GM12864 (cell line): ENCODE measurements at regions not wholly inside any gene's neighbourhood (a gene's known extent, or its start where the extent isn't known, plus 50 kb on each side); places are given as distances from the start of the nearest gene placed in this dataset.
"Not testable (repeated sequence)": the region's sequence is repeated elsewhere in the genome, so short reads cannot be mapped to it uniquely, and the experiment has no call there.

ENCODE experiments used
- DNase-seq: peaks from one replicate; pipeline ENCODE4 v3.0.0-alpha.2; 2011; ENCODE audit warnings: low read depth
- H3K4me3 ChIP-seq: 2 replicates; pipeline ENCODE4 v1.5.1; 2011; ENCODE audit warnings: mild to moderate bottlenecking, low read depth, low read length, control low read depth
- TF ChIP-seq, protein P1 (sequence below): IDR thresholded peaks from 2 replicates; pipeline ENCODE4 v1.5.1; 2011; ENCODE audit warnings: low read depth, mild to moderate bottlenecking, moderate library complexity, low read length, control low read depth, inconsistent platforms; ENCODE audit errors: missing control alignments

DNA sequence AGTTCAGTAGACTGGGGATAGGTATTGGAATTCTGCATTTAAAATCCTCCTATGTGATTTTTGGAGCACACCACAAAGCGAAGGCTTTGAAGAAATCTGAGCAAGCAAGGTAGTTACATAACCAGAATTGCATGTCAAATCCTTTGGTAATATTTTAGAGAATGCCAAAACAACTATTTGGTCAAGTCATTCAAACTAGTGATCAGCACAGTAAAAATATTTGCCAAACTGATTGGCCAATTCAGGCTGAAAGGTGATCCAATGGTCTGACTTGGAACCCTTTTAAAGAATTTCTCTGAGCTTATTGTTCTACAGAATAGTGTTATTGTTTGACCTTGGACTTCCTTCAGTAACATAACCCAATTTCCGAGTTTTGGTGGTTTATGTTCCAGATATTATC lies 214.2 kb upstream of the ETAA1 start:
- no peak overlapping the region for H3K4me3 ChIP-seq
- TF ChIP-seq, protein P1, sequence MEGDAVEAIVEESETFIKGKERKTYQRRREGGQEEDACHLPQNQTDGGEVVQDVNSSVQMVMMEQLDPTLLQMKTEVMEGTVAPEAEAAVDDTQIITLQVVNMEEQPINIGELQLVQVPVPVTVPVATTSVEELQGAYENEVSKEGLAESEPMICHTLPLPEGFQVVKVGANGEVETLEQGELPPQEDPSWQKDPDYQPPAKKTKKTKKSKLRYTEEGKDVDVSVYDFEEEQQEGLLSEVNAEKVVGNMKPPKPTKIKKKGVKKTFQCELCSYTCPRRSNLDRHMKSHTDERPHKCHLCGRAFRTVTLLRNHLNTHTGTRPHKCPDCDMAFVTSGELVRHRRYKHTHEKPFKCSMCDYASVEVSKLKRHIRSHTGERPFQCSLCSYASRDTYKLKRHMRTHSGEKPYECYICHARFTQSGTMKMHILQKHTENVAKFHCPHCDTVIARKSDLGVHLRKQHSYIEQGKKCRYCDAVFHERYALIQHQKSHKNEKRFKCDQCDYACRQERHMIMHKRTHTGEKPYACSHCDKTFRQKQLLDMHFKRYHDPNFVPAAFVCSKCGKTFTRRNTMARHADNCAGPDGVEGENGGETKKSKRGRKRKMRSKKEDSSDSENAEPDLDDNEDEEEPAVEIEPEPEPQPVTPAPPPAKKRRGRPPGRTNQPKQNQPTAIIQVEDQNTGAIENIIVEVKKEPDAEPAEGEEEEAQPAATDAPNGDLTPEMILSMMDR = no peak
- no peak for DNase-seq

DNA sequence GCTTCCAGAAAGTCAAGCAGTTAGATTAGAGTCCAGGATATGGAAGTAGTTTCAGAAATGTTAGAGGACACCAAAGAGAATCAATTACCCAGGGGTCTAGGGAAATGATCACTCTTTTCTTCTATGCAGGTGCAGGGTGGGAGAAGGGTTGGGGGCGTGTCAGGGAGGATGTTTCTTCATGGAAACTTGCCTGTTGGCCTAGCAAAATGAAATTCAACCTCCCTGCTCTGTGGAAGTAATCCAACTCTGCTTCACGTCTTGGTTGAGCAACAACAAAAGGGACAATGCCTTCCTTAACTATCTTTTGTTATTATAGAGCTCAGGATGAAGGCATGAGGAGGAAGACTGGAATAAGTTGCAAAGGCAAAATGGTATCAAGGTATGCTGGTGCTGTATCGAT lies 210.8 kb upstream of the ETAA1 start:
- no peak overlapping the region for H3K4me3 ChIP-seq
- TF ChIP-seq, protein P1 = no peak
- no peak for DNase-seq

DNA sequence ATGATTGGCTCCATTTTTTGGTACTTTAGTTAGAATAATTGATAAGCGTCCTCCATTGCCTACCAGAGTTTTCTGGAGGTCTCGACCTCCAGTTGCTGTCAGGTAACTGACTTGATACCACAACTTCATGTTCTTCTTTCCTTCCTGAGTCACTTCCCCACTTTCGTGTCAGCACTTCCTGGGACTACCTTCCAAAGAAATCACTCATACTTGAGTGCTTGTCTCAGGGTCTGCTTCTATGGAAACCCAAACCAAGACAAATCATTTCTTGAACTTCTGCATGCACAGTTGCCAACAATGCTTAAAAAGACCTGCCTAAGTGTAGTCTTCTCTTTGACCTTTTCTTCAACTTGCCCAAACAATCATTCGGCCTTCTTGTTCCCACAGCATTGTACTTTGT lies 210.3 kb upstream of the ETAA1 start:
- H3K4me3 ChIP-seq = no peak overlapping the region
- TF ChIP-seq, protein P1 = no peak

DNA sequence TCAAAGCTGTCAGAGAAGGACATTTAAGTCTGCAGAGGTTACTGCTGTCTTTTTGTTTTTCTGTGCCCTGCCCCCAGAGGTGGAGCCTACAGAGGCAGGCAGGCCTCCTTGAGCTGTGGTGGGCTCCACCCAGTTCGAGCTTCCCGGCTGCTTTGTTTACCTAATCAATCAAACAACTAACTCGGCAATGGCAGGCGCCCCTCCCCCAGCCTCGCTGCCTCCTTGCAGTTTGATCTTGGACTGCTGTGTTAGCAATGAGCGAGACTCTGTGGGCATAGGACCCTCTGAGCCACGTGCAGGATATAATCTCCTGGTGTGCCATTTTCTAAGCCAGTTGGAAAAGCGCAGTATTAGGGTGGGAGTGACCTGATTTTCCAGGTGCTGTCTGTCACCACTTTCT lies 201.8 kb upstream of the ETAA1 start:
- DNase-seq, H3K4me3 ChIP-seq: not testable (repeated sequence)

More for the DNA sequence above, 210.3 kb upstream of the ETAA1 start:
- no peak for DNase-seq

DNA sequence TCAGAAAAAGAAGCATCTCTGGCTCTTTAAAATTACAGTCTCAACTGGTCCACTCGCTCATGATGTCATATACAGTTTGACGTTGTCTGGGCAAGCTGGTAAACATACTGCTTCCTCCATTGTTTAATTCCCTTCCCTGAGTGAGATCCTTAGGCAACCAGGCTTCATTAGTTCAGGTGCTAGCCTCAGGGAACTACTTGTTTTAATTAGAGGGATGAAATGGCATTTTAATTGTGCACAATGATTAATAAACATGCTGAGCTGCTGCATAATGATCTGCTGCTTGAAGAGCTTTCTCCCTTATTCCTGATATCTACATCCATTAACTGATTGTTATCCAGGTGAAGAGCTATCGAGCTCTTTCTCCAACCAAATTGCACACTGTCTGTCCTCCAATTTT lies 195.6 kb upstream of the ETAA1 start:
- DNase-seq = no peak
- TF ChIP-seq, protein P1 = no peak
- no peak overlapping the region for H3K4me3 ChIP-seq

DNA sequence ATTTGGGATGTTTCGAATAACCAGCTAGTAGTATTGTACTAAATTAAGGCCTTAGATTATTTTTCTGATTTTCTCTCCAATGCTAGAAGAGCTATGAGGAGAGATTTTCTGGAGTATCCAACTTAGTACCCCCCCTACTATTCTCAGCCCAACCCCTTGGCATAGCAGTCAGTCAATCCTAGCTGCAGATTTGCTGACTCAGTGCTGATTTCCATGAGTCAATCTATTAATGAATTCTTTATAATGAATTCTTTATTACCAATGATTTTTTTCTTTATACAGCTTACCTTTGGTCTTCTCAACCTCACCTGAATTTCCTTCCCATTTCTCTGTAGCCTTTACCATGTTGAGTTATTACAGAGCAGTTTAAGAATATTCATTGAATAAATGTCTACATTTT lies 192.8 kb upstream of the ETAA1 start:
- no peak overlapping the region for H3K4me3 ChIP-seq
- DNase-seq = no peak
- TF ChIP-seq, protein P1 = no peak

DNA sequence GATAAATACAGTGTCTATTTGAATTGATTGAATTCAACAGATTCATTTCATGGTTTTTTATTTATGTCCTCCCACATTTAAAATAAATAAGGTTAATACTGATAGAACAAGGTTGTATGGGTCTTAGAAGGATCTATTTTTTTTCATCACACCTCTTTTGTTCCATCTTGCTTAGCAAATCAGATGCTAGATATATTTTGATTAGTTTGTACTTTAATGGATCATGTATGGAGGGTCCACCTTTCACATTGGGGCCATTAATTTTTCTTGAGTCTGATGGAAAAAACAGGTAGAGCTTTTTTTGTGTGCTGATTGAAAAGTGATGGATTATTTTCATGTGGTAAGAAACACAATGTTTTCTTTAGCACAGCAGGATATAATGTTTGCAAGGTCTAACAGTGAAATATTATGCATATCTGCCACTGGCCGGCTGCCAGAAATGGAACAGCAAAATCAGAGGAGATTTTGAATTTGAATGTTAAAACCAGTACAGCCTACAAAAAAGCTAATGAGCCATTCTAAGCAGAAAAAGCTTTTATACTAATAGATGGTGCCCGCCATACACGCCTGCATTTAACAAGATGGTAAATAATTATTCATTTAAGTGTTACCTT lies 188.1 kb upstream of the ETAA1 start:
- no peak for DNase-seq
- TF ChIP-seq, protein P1 = no peak
- H3K4me3 ChIP-seq = no peak overlapping the region
